ENCODE measurements at regions not wholly inside any gene's neighbourhood (a gene's known extent, or its start where the extent isn't known, plus 50 kb on each side); places are given as distances from the start of the nearest gene placed in this dataset.

DNA sequence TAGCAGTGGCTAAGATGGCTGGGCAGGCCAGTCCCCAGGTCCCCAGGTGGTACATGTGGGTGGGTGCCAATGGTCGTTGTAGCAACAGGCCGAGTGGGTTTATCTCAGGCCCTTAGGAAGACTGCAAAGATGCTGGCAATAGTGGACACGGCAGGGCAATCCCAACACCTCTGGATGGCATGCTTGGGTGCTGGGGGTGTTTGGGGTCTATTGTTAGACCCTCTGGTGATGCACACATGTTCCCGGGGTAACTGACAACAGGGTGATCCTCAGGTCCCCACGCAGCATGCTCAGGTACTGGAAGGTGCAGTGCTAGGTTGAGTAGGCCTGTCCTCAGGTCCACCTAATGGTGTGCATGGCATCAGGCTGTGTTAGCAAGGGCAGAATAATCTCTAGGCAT lies 267.5 kb downstream of the ANKRD50 start:
- Histone ChIP-seq H3K4me2 (ENCODE audit: low read depth, low read length) (no peak overlapping the region), H4K20me1 (ENCODE audit: insufficient read depth, low read length) (no peaks in the 10 kb centered on the region), H3K4me1 (ENCODE audit: low read length) (no peaks in the 10 kb centered on the region), H3F3A (ENCODE audit: insufficient read depth, low read length) (no peaks in the 10 kb centered on the region), H3K27ac (ENCODE audit: low read length) (no peak overlapping the region), H3K79me2 (ENCODE audit: low read length) (no peaks in the 10 kb centered on the region), H3K9ac (ENCODE audit: low read length) (no peak overlapping the region), H3K4me3 (ENCODE audit: low read length) (no peak overlapping the region), H3K27me3 (replicated peaks; ENCODE audit: insufficient read depth, low read length) (no peaks in the 10 kb centered on the region), H3K9me2 (replicated peaks; ENCODE audit: insufficient read depth, low read length) (no peaks in the 10 kb centered on the region), H3K9me3 (replicated peaks; ENCODE audit: insufficient read depth, low read length) (no peaks in the 10 kb centered on the region), H2AFZ (ENCODE audit: low read length) (no peak overlapping the region), H3K36me3 (replicated peaks; ENCODE audit: insufficient read depth, low read length) (no peaks in the 10 kb centered on the region)
- TF ChIP-seq, protein P1, sequence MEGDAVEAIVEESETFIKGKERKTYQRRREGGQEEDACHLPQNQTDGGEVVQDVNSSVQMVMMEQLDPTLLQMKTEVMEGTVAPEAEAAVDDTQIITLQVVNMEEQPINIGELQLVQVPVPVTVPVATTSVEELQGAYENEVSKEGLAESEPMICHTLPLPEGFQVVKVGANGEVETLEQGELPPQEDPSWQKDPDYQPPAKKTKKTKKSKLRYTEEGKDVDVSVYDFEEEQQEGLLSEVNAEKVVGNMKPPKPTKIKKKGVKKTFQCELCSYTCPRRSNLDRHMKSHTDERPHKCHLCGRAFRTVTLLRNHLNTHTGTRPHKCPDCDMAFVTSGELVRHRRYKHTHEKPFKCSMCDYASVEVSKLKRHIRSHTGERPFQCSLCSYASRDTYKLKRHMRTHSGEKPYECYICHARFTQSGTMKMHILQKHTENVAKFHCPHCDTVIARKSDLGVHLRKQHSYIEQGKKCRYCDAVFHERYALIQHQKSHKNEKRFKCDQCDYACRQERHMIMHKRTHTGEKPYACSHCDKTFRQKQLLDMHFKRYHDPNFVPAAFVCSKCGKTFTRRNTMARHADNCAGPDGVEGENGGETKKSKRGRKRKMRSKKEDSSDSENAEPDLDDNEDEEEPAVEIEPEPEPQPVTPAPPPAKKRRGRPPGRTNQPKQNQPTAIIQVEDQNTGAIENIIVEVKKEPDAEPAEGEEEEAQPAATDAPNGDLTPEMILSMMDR (IDR thresholded peaks at IDR 0.05; ENCODE audit: low read length), result no peak
- TF ChIP-seq EZH2phosphoT487 (IDR thresholded peaks at IDR 0.05; ENCODE audit: low read length) (no peak), EZH2 (optimal IDR thresholded peaks at IDR 0.05; ENCODE audit: low read depth, low read length) (no peak)
- no peak for DNase-seq

- Histone ChIP-seq H3K4me2 (ENCODE audit: low read depth, low read length) (no peak overlapping the region), H3F3A (ENCODE audit: insufficient read depth, low read length) (no peaks in the 10 kb centered on the region), H3K36me3 (replicated peaks; ENCODE audit: insufficient read depth, low read length) (no peaks in the 10 kb centered on the region), H2AFZ (ENCODE audit: low read length) (no peak overlapping the region), H3K9ac (ENCODE audit: low read length) (no peak overlapping the region), H3K4me1 (ENCODE audit: low read length) (no peaks in the 10 kb centered on the region), H3K27ac (ENCODE audit: low read length) (no peak overlapping the region), H3K79me2 (ENCODE audit: low read length) (no peaks in the 10 kb centered on the region), H3K9me2 (replicated peaks; ENCODE audit: insufficient read depth, low read length) (no peaks in the 10 kb centered on the region), H3K27me3 (replicated peaks; ENCODE audit: insufficient read depth, low read length) (no peaks in the 10 kb centered on the region), H3K9me3 (replicated peaks; ENCODE audit: insufficient read depth, low read length) (no peaks in the 10 kb centered on the region), H4K20me1 (ENCODE audit: insufficient read depth, low read length) (no peaks in the 10 kb centered on the region), H3K4me3 (ENCODE audit: low read length) (no peak overlapping the region)
- no peak for TF ChIP-seq EZH2 (optimal IDR thresholded peaks at IDR 0.05; ENCODE audit: low read depth, low read length)
- no peak for TF ChIP-seq EZH2phosphoT487 (IDR thresholded peaks at IDR 0.05; ENCODE audit: low read length)
- TF ChIP-seq, protein P1 (IDR thresholded peaks at IDR 0.05; ENCODE audit: low read length), result no peak
- DNase-seq, result no peak
Observed at GRCh38 chr4:124449881-124450280, 262.7 kb downstream of the ANKRD50 start.

- H2AFZ ChIP-seq (ENCODE audit: low read length), result no peak overlapping the region
Observed at GRCh38 chr4:124450851-124451250, 261.7 kb downstream of the ANKRD50 start.

More at GRCh38 chr4:124450851-124451250, 261.7 kb downstream of the ANKRD50 start:
- H3K4me2 ChIP-seq (ENCODE audit: low read depth, low read length), result no peak overlapping the region
- no peaks in the 10 kb centered on the region for H4K20me1 ChIP-seq (ENCODE audit: insufficient read depth, low read length)
- DNase-seq, result no peak
- H3K4me1 ChIP-seq (ENCODE audit: low read length), result no peaks in the 10 kb centered on the region
- no peaks in the 10 kb centered on the region for H3K79me2 ChIP-seq (ENCODE audit: low read length)
- no peak overlapping the region for H3K4me3 ChIP-seq (ENCODE audit: low read length)
- H3F3A ChIP-seq (ENCODE audit: insufficient read depth, low read length), result no peaks in the 10 kb centered on the region
- no peak overlapping the region for H3K27ac ChIP-seq (ENCODE audit: low read length)
- H3K36me3 ChIP-seq (replicated peaks; ENCODE audit: insufficient read depth, low read length), result no peaks in the 10 kb centered on the region
- no peak overlapping the region for H3K9ac ChIP-seq (ENCODE audit: low read length)
- TF ChIP-seq, protein P1 (IDR thresholded peaks at IDR 0.05; ENCODE audit: low read length), result no peak
- H3K9me3 ChIP-seq (replicated peaks; ENCODE audit: insufficient read depth, low read length), result no peaks in the 10 kb centered on the region
- no peaks in the 10 kb centered on the region for H3K27me3 ChIP-seq (replicated peaks; ENCODE audit: insufficient read depth, low read length)
- H3K9me2 ChIP-seq (replicated peaks; ENCODE audit: insufficient read depth, low read length), result no peaks in the 10 kb centered on the region

Measured in MM.1S (cell line).